Activated T-cell treated with anti-CD3 and anti-CD28 coated beads, Interleukin-2, amount 50 U/mL, for 72 hours (primary cell): ENCODE measurements at regions not wholly inside any gene's neighbourhood (a gene's known extent, or its start where the extent isn't known, plus 50 kb on each side); places are given as distances from the start of the nearest gene placed in this dataset.

Experiments
- ATAC-seq, 2 donors: fragments of 150-1000 bp; cut with Tn5 transposase; replicated peaks in 1 of 2; 2 replicates each; pipeline ENCODE4 v1.10.0; 2021; ENCODE audit warnings: moderate library complexity in 2 of 2, mild to moderate bottlenecking in 1 of 2
- DNase-seq, 2 donors: peaks; one replicate each; pipeline ENCODE4 v3.0.0; 2021 to 2022; ENCODE audit warnings: mixed read lengths in 1 of 2
- H3K27ac Mint-ChIP-seq: one replicate; pipeline ENCODE4 v1.8.0; 2022; ENCODE audit warnings: mild to moderate bottlenecking, moderate library complexity, mixed read lengths
- H3K27me3 Mint-ChIP-seq: one replicate; pipeline ENCODE4 v1.8.0; 2022; ENCODE audit warnings: low read depth, mixed read lengths
- H3K36me3 Mint-ChIP-seq, 2 donors: one replicate each; pipeline ENCODE4 v1.8.0; 2022; ENCODE audit warnings: mixed read lengths in 2 of 2, mild to moderate bottlenecking in 1 of 2; ENCODE audit not compliant: insufficient read depth in 2 of 2
- H3K4me1 Mint-ChIP-seq: one replicate; pipeline ENCODE4 v1.8.0; 2022; ENCODE audit warnings: low read depth, mixed read lengths
- H3K4me3 Mint-ChIP-seq, 2 donors: one replicate each; pipeline ENCODE4 v1.8.0; 2022; ENCODE audit warnings: mild to moderate bottlenecking in 2 of 2, mixed read lengths in 2 of 2, moderate library complexity in 2 of 2
- H3K9me3 Mint-ChIP-seq, 2 donors: one replicate each; pipeline ENCODE4 v1.8.0; 2022; ENCODE audit warnings: mixed read lengths in 2 of 2

- Mint-ChIP-seq H3K27me3 (no peaks in the 10 kb centered on the region), H3K4me3 (no peak overlapping the region), H3K9me3 (peaks cover 5 to 7% of the 10 kb centered on the region in 2 donors), H3K27ac (no peak overlapping the region), H3K36me3 (no peaks in the 10 kb centered on the region), H3K4me1 (no peaks in the 10 kb centered on the region)
- no peak for ATAC-seq
- no peak for DNase-seq
Observed at GRCh38 chr7:46224363-46224762, 303.3 kb upstream of the IGFBP3 start.

GRCh38 chr7:46220066-46220630, 299.1 kb upstream of the IGFBP3 start:
- Mint-ChIP-seq H3K36me3 (no peaks in the 10 kb centered on the region), H3K4me3 (no peak overlapping the region), H3K27ac (no peak overlapping the region), H3K9me3 (peaks cover 2 to 8% of the 10 kb centered on the region in 2 donors), H3K27me3 (no peaks in the 10 kb centered on the region), H3K4me1 (no peaks in the 10 kb centered on the region)
- DNase-seq (no peak), ATAC-seq (no peak)

- Mint-ChIP-seq H3K36me3 (no peaks in the 10 kb centered on the region), H3K27me3 (no peaks in the 10 kb centered on the region), H3K27ac (no peak overlapping the region), H3K4me1 (no peaks in the 10 kb centered on the region), H3K9me3 (peaks cover 2 to 8% of the 10 kb centered on the region in 2 donors), H3K4me3 (no peak overlapping the region)
- ATAC-seq (no peak), DNase-seq (no peak)
Observed at GRCh38 chr7:46218461-46219200, 297.6 kb upstream of the IGFBP3 start.

GRCh38 chr7:46215987-46216567, 295.0 kb upstream of the IGFBP3 start:
- Mint-ChIP-seq H3K36me3 (no peaks in the 10 kb centered on the region), H3K27ac (no peak overlapping the region), H3K4me1 (no peaks in the 10 kb centered on the region), H3K4me3 (no peak overlapping the region), H3K9me3 (peaks cover 0 to 6% of the 10 kb centered on the region in 2 donors), H3K27me3 (no peaks in the 10 kb centered on the region)
- ATAC-seq (no peak), DNase-seq (no peak)

- H3K4me3 Mint-ChIP-seq = no peak overlapping the region
- H3K9me3 Mint-ChIP-seq = peaks cover 0 to 6% of the 10 kb centered on the region in 2 donors
- H3K36me3 Mint-ChIP-seq = no peaks in the 10 kb centered on the region
- ATAC-seq (no peak), DNase-seq (no peak)
- H3K27me3 Mint-ChIP-seq = no peaks in the 10 kb centered on the region
- H3K27ac Mint-ChIP-seq = no peak overlapping the region
- no peaks in the 10 kb centered on the region for H3K4me1 Mint-ChIP-seq
Observed at GRCh38 chr7:46214526-46214925, 293.5 kb upstream of the IGFBP3 start.

GRCh38 chr7:46213154-46213537, 292.1 kb upstream of the IGFBP3 start:
- no peak overlapping the region for H3K4me3 Mint-ChIP-seq
- no peak for ATAC-seq
- no peak overlapping the region for H3K27ac Mint-ChIP-seq
- H3K27me3 Mint-ChIP-seq = no peaks in the 10 kb centered on the region
- H3K9me3 Mint-ChIP-seq = peaks cover 0 to 6% of the 10 kb centered on the region in 2 donors
- H3K36me3 Mint-ChIP-seq = no peaks in the 10 kb centered on the region
- DNase-seq = no peak
- no peaks in the 10 kb centered on the region for H3K4me1 Mint-ChIP-seq

GRCh38 chr7:46212425-46213153, 291.5 kb upstream of the IGFBP3 start:
- Mint-ChIP-seq H3K36me3 (no peaks in the 10 kb centered on the region), H3K27ac (no peak overlapping the region), H3K4me3 (no peak overlapping the region), H3K4me1 (no peaks in the 10 kb centered on the region), H3K9me3 (peaks cover 0 to 6% of the 10 kb centered on the region in 2 donors), H3K27me3 (no peaks in the 10 kb centered on the region)
- DNase-seq = no peak
- no peak for ATAC-seq

- Mint-ChIP-seq H3K27me3 (no peaks in the 10 kb centered on the region), H3K4me1 (no peaks in the 10 kb centered on the region), H3K9me3 (peaks cover 0 to 6% of the 10 kb centered on the region in 2 donors), H3K4me3 (no peak overlapping the region), H3K27ac (no peak overlapping the region), H3K36me3 (no peaks in the 10 kb centered on the region)
- DNase-seq = no peak
- no peak for ATAC-seq
Observed at GRCh38 chr7:46210467-46210866, 289.4 kb upstream of the IGFBP3 start.

- Mint-ChIP-seq H3K27ac (no peak overlapping the region), H3K27me3 (no peaks in the 10 kb centered on the region), H3K4me1 (no peaks in the 10 kb centered on the region), H3K9me3 (peaks cover 0 to 4% of the 10 kb centered on the region in 2 donors), H3K4me3 (no peak overlapping the region), H3K36me3 (no peaks in the 10 kb centered on the region)
- DNase-seq = no peak
- no peak for ATAC-seq
Observed at GRCh38 chr7:46209611-46210388, 288.7 kb upstream of the IGFBP3 start.

GRCh38 chr7:46208635-46209525, 287.8 kb upstream of the IGFBP3 start:
- Mint-ChIP-seq H3K36me3 (no peaks in the 10 kb centered on the region), H3K27me3 (no peaks in the 10 kb centered on the region), H3K27ac (no peak overlapping the region), H3K4me3 (no peak overlapping the region), H3K9me3 (peaks cover 0 to 1% of the 10 kb centered on the region in 2 donors), H3K4me1 (no peaks in the 10 kb centered on the region)
- DNase-seq (no peak), ATAC-seq (no peak)

- Mint-ChIP-seq H3K4me1 (no peaks in the 10 kb centered on the region), H3K9me3 (peaks cover 0 to 1% of the 10 kb centered on the region in 2 donors), H3K27me3 (no peaks in the 10 kb centered on the region), H3K27ac (no peak overlapping the region), H3K4me3 (no peak overlapping the region), H3K36me3 (no peaks in the 10 kb centered on the region)
- no peak for ATAC-seq
- DNase-seq = no peak
Observed at GRCh38 chr7:46207931-46208634, 287.0 kb upstream of the IGFBP3 start.
